HepG2 (cell line): ENCODE measurements at regions not wholly inside any gene's neighbourhood (a gene's known extent, or its start where the extent isn't known, plus 50 kb on each side); places are given as distances from the start of the nearest gene placed in this dataset.

ENCODE experiments used
- ATAC-seq: fragments of 200-7000 bp; cut with Tn5 transposase; 3 replicates; pipeline ENCODE4 v1.9.1; 2020; ENCODE audit warnings: mild to moderate bottlenecking, moderate library complexity
- BruUV-seq: library from RNA; stranded (reverse); fragments of 400-500 nt; replicated peaks from 2 replicates; lab custom pipeline; 2021; lab: Mats Ljungman, UMichigan
- CTCF ChIA-PET: fragments of 300-600 bp; formaldehyde crosslinking; extraction: SDS; loops from one replicate; lab custom pipeline; 2021; ENCODE audit warnings: low total read pairs, inconsistent platforms, low intra/inter-chr PET ratio; lab: Yijun Ruan, JAX
- POLR2A ChIA-PET: fragments of 350-600 bp; sonication (Branson Sonifier 250); formaldehyde crosslinking; loops from one replicate; lab custom pipeline; 2020; ENCODE audit warnings: antibody characterized with exemption, inconsistent platforms; lab: Yijun Ruan, JAX
- DNase-seq: peaks from one replicate; pipeline ENCODE4 v3.0.0-alpha.2; 2015; ENCODE audit warnings: low spot score
- FAIRE-seq: peaks from 3 replicates; lab custom pipeline; 2011; peaks lifted over from hg19 to GRCh38; lab: Jason Lieb, UNC
- H2AFZ ChIP-seq: one replicate; pipeline ENCODE4 v1.6.1; 2011; ENCODE audit warnings: low read length, inconsistent platforms
- H3K27ac ChIP-seq: fragments of 300-600 bp; 3 replicates; pipeline ENCODE4 v1.8.0; 2011; ENCODE audit warnings: mixed run types, mild to moderate bottlenecking, mixed read lengths, low read length, inconsistent platforms; ENCODE audit not compliant: insufficient read depth; ENCODE audit errors: extremely low read length
- H3K27me3 ChIP-seq, 2 experiments: fragments of 200-600 bp in 1 of 2; 2 replicates in 1 of 2; 3 replicates in 1 of 2; pipeline versions ENCODE4 v1.6.0 to v1.8.0; 2011; ENCODE audit warnings: low read length in 2 of 2, mild to moderate bottlenecking in 2 of 2, moderate library complexity in 2 of 2, inconsistent platforms in 1 of 2; ENCODE audit not compliant: insufficient read depth in 2 of 2, control insufficient read depth in 1 of 2
- H3K36me3 ChIP-seq, 2 experiments: fragments of 200-600 bp in 1 of 2; replicated peaks in 1 of 2; 2 replicates in 1 of 2; 3 replicates in 1 of 2; pipeline versions ENCODE4 v1.5.1 to v1.8.0; 2011; ENCODE audit warnings: low read length in 2 of 2, inconsistent platforms in 1 of 2; ENCODE audit not compliant: insufficient read depth in 2 of 2, control insufficient read depth in 1 of 2
- H3K4me1 ChIP-seq: 2 replicates; pipeline ENCODE4 v1.5.1; 2012; ENCODE audit warnings: low read length, inconsistent platforms; ENCODE audit not compliant: insufficient read depth
- H3K4me2 ChIP-seq: 2 replicates; pipeline ENCODE4 v1.6.0; 2011; ENCODE audit warnings: low read depth, low read length, inconsistent platforms
- H3K4me3 ChIP-seq, 3 experiments: fragments of 200-600 bp in 1 of 3; sonication (generic), shearing (Covaris generic) in 1 of 3; replicated peaks in 1 of 3; 2 replicates each; pipeline ENCODE4 v1.5.1; 2011 to 2016; ENCODE audit warnings: low read length in 3 of 3, inconsistent platforms in 2 of 3, low read depth in 2 of 3, mild to moderate bottlenecking in 2 of 3, control low read depth in 1 of 3, mixed read lengths in 1 of 3; ENCODE audit not compliant: insufficient read depth in 1 of 3
- H3K79me2 ChIP-seq: one replicate; pipeline ENCODE4 v1.6.1; 2011; ENCODE audit warnings: low read length, inconsistent platforms; ENCODE audit not compliant: insufficient read depth
- H3K9ac ChIP-seq: 2 replicates; pipeline ENCODE4 v1.6.0; 2011; ENCODE audit warnings: mild to moderate bottlenecking, low read depth, low read length, inconsistent platforms; ENCODE audit not compliant: insufficient read depth
- H3K9me3 ChIP-seq: 2 replicates; pipeline ENCODE4 v1.5.1; 2012; ENCODE audit warnings: mild to moderate bottlenecking, low read length
- H4K20me1 ChIP-seq: 2 replicates; pipeline ENCODE4 v1.6.0; 2011; ENCODE audit warnings: inconsistent platforms, mild to moderate bottlenecking, low read length, moderate library complexity; ENCODE audit not compliant: insufficient read depth
- ATAD3A ChIP-seq: sonication (generic); formaldehyde crosslinking; IDR thresholded peaks from 2 replicates; pipeline ENCODE4 v1.4.0; 2020; ENCODE audit warnings: missing genetic modification reagents
- CHD2 ChIP-seq: IDR thresholded peaks from 2 replicates; pipeline ENCODE4 v1.6.1; 2011; ENCODE audit warnings: low read depth, low read length, improper control_type of control experiment
- CREBL2 ChIP-seq: sonication (generic); formaldehyde crosslinking; IDR thresholded peaks from 2 replicates; pipeline ENCODE4 v1.8.1; 2023; ENCODE audit warnings: missing genetic modification reagents, mild to moderate bottlenecking, borderline replicate concordance
- FOXJ3 ChIP-seq: sonication (generic); formaldehyde crosslinking; IDR thresholded peaks from 2 replicates; pipeline ENCODE4 v1.4.0; 2020; ENCODE audit warnings: missing genetic modification reagents, mild to moderate bottlenecking, borderline replicate concordance
- GFI1 ChIP-seq: sonication (generic); formaldehyde crosslinking; IDR thresholded peaks from 2 replicates; pipeline ENCODE4 v1.5.0; 2020; ENCODE audit warnings: missing genetic modification reagents, mild to moderate bottlenecking, borderline replicate concordance
- HCFC1 ChIP-seq: fragments of 150-350 bp; IDR thresholded peaks from 2 replicates; pipeline ENCODE4 v1.6.1; 2014; ENCODE audit warnings: low read depth, low read length
- HDAC2 ChIP-seq: sonication (generic); formaldehyde crosslinking; IDR thresholded peaks from 2 replicates; pipeline ENCODE4 v1.4.0; 2020; ENCODE audit warnings: missing genetic modification reagents
- NCOA1 ChIP-seq: sonication (generic); formaldehyde crosslinking; IDR thresholded peaks from 2 replicates; pipeline ENCODE4 v1.9.0; 2021; ENCODE audit warnings: missing genetic modification reagents
- PAWR ChIP-seq: sonication (generic); formaldehyde crosslinking; IDR thresholded peaks from 2 replicates; pipeline ENCODE4 v1.4.0; 2020; ENCODE audit warnings: missing genetic modification reagents, mild to moderate bottlenecking, borderline replicate concordance
- RCOR2 ChIP-seq: IDR thresholded peaks from 2 replicates; pipeline ENCODE4 v1.6.1; 2016; ENCODE audit warnings: missing biosample characterization, missing genetic modification reagents
- SUZ12 ChIP-seq: fragments of 150-350 bp; IDR thresholded peaks from 2 replicates; pipeline ENCODE4 v1.6.1; 2014; ENCODE audit warnings: low read depth, low read length
- ZNF350 ChIP-seq: sonication (generic); formaldehyde crosslinking; IDR thresholded peaks from 2 replicates; pipeline ENCODE4 v1.4.0; 2020; ENCODE audit warnings: mild to moderate bottlenecking, low read depth, missing genetic modification reagents, borderline replicate concordance
- ZSCAN25 ChIP-seq: sonication (generic); formaldehyde crosslinking; IDR thresholded peaks from 2 replicates; pipeline ENCODE4 v1.8.0; 2022; ENCODE audit warnings: mild to moderate bottlenecking, missing genetic modification reagents
- WGBS: methylation state at CpG from one replicate; pipeline ENCODE4 v1.1.6; 2017; ENCODE audit warnings: low lambda C conversion rate; 5-methylcytosine and 5-hydroxymethylcytosine counted together
- in situ Hi-C: cut with HindIII; loops from 2 replicates; pipeline ENCODE4 v1.10.0; 2017; ENCODE audit warnings: low pct_unique_long_range_greater_than_20kb; ENCODE audit not compliant: extremely low pct_ligation_motif_present
- intact Hi-C: fragments of 100-400 bp; cut with micrococcal nuclease; formaldehyde crosslinking; loops from one replicate; pipeline ENCODE4 v1.10.0; 2022; ENCODE audit not compliant: unreplicated experiment

- Histone ChIP-seq H3K4me1 (peaks cover 20% of the 10 kb centered on the region), H3K27ac (no peak overlapping the region), H2AFZ (no peak overlapping the region), H3K79me2 (no peaks in the 10 kb centered on the region), H3K9ac (no peak overlapping the region), H3K27me3 (no peaks in the 10 kb centered on the region; a peak in 2 of 5 replicates), H4K20me1 (no peaks in the 10 kb centered on the region), H3K4me3 (no peak overlapping the region), H3K4me2 (no peak overlapping the region), H3K9me3 (no peaks in the 10 kb centered on the region), H3K36me3 (no peaks in the 10 kb centered on the region)
- CTCF ChIA-PET, result no interaction called here
- intact Hi-C loops, result no loop called here
- FAIRE-seq, result no peak
- POLR2A ChIA-PET, result no interaction called here
- in situ Hi-C loops, result no loop called here
- no peak for TF ChIP-seq ATAD3A (CRISPR knock-in tag)
- TF ChIP-seq GFI1 (CRISPR knock-in tag), result no peak
- no peak for TF ChIP-seq SUZ12
- TF ChIP-seq RCOR2 (CRISPR knock-in tag), result no peak
- no peak for TF ChIP-seq PAWR
- TF ChIP-seq ZSCAN25 (CRISPR knock-in tag), result no peak
- no peak for TF ChIP-seq HCFC1
- TF ChIP-seq NCOA1 (CRISPR knock-in tag), result no peak
- TF ChIP-seq HDAC2, result no peak
- WGBS, result 43% methylated on average over 4 of the region's 4 CpGs
- no peak for DNase-seq
- ATAC-seq, result no peak
- BruUV-seq, result no TSS peak
Observed at GRCh38 chr6:18048953-18049630, 61.7 kb upstream of the KIF13A start.

GRCh38 chr6:18047406-18047805 is 60.0 kb upstream of the KIF13A start:
- intact Hi-C loops, result no loop called here
- DNase-seq, result no peak

More at GRCh38 chr6:18047406-18047805, 60.0 kb upstream of the KIF13A start:
- Histone ChIP-seq H4K20me1 (no peaks in the 10 kb centered on the region), H3K27me3 (no peaks in the 10 kb centered on the region; a peak in 1 of 5 replicates), H3K79me2 (no peaks in the 10 kb centered on the region), H3K36me3 (no peaks in the 10 kb centered on the region), H3K4me3 (no peak overlapping the region), H3K4me2 (no peak overlapping the region), H2AFZ (no peak overlapping the region), H3K27ac (no peak overlapping the region), H3K4me1 (peaks cover 23% of the 10 kb centered on the region), H3K9me3 (no peaks in the 10 kb centered on the region), H3K9ac (no peak overlapping the region)
- no peak for FAIRE-seq
- CTCF ChIA-PET, result no interaction called here
- BruUV-seq, result no TSS peak
- in situ Hi-C loops, result no loop called here
- 78% methylated on average over 2 of the region's 2 CpGs for WGBS
- no peak for ATAC-seq
- POLR2A ChIA-PET, result no interaction called here
- TF ChIP-seq ZNF350 (CRISPR knock-in tag) (no peak), CHD2 (no peak), CREBL2 (CRISPR knock-in tag) (no peak), FOXJ3 (CRISPR knock-in tag) (no peak)
